HG02885 (cell line): ENCODE measurements at regions not wholly inside any gene's neighbourhood (a gene's known extent, or its start where the extent isn't known, plus 50 kb on each side); places are given as distances from the start of the nearest gene placed in this dataset.

Source experiments
- ATAC-seq: cut with Tn5 transposase; IDR thresholded peaks from one replicate; pipeline ENCODE4 v1.9.1; 2021; ENCODE audit warnings: mild to moderate bottlenecking; ENCODE audit not compliant: unreplicated experiment, poor library complexity

DNA sequence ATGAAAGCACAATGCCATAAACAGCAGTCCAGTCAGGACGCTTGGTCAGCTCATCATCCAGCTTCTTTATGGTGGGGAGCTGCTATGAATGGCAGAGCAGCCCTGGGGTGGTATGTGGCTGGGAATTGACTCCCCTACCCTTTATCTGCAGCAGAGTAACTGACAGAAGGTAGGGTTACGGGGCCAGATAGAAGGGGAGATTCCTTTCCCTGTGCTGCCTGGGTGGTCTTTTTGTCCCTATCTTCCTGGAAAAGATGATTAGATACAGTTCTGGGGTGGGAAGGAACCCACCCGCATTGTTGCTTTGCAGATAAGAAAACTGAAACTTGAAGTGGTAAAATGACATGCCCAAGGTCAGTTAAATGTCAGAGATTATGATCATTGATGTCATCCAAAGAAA lies 405.5 kb downstream of the ARHGEF28 start:
- ATAC-seq: no peak

DNA sequence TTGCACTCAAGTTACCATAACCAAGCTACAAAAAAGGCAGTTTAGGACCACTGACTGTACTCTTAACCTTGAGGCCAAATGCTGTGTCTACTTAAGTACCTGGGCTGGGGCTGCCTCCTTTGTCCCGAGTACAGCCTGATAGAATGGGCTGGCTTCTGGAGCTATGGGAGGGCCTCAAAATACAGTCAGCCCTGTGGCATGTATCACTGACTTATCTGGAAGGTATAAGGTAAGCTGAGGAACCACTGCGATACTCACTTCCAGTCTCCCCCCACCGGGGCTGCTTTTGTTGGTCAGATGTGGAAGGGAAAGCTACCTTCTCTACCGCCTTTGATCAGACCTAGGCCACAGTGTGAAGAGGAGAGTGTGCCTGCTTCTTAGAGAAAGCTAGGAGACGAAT lies 404.8 kb downstream of the ARHGEF28 start:
- no peak for ATAC-seq

DNA sequence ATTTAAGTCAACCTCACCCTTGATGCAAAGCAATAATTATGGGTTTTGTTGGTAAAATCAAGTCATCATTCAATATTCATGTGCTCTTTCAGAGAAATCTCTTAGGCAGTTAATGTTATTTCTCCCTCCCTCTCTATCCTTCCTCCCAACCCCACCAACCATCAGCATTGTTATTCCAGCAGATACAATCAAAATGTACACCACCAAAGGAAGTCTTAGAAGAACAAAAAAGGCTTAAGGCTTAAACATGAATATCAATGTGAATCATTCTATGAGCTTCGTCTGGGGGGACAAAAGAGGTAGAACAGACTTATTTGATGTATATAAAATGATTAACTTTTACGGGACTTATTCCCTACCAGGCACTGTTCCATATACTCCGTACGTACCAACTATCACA lies 404.4 kb downstream of the ARHGEF28 start:
- ATAC-seq: no peak

DNA sequence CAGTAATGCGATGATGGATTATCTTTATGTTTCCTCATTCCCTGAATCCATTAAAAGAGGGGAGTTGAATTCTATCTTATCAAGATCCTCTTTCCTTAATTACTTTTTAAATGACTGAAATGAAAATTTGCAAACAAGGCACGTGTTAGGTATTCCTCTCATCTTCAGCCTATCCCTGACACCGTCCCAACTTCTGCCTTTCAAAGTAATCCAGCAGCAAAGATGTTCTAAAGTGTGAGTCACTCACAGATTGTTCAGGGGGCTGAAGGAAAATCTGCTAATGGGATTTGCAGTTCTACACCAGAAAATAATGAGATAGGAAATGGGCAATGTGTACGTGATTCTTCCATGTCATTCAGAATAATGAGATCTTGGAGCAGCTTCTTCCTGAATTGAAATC lies 403.0 kb downstream of the ARHGEF28 start:
- no peak for ATAC-seq

DNA sequence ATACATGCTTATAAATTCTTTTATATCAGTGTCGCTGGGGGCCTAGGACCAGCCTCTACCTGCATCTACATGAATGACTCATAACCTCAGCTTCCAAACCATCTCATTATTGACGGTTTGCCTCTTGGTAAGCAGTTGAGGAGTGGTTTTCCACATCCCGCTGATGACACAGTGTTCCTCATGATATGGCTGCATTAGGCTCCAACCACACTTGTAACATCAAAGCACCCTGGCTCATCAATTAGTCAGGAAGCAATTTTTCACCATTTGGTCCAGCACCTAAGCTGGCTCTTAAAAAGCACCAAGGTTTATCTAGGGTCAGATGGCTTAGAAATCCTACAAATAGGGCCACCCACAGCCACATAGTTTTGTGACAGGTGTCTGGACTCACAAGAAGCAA lies 402.4 kb downstream of the ARHGEF28 start:
- ATAC-seq: no peak

DNA sequence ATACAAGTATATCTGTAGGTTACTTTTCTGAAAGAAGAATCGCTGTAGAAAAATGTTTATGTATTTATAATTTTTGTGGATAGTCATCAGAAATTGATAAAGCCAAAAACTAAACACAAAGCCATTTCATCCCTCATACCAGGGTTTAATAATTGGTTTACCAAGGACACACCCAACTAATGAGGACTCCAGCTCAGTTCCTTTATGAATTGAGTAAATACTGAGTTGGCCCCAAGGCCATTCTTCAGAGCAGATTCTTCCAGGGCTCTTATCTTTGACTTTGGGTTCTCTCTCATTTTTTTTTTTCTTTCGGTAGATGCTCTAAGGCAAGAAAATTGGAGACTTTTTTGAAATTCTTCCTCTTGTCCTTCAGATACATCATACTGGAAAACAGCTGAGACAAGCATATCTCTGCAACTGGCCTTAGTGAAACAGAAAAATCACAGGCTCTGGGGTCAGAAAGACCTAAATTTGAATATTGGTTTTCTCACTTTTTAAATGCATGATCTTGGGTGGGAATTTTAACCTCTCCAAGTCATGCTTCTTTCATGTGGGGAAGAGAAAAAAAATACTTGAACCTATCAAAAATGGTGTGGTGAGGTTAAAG lies 401.8 kb downstream of the ARHGEF28 start:
- no peak for ATAC-seq

DNA sequence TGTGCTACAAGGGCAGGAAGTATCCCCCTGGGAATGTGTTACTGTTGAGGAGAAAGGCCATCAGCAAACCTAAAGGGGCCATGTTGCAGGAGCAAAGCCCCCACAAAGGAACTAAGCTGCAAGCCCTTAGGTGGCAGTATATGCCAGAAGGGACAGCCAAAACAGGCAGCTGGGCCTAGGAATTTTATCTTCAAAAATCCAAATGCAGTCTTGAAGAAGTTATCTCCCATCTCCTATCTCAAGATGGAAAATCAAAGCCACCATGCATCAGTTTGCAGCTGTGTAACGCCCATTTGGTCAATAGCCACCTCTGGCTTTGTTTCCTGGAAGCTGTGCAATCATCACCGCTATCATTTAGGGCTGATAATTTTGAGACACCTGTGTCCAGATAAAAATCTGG lies 400.3 kb downstream of the ARHGEF28 start:
- ATAC-seq: no peak

DNA sequence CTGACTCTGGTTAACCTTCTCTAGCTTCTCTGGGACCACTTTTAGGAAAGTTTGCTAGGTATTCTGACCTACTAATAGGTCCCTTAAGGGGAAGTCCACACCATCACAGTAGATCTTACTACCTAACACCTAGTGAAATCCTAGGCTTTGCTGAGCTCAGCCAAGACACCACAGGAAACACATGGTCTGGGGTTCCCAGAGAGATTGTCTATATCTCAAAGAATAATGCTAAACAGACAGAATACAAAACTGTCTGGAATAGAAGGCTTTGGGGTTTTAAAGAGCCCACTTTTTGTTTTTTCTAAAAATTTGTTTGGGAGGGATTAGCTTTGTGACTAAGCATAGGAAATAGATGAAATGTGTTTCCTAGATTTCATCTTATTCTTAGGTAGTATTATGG lies 395.1 kb downstream of the ARHGEF28 start:
- no peak for ATAC-seq

DNA sequence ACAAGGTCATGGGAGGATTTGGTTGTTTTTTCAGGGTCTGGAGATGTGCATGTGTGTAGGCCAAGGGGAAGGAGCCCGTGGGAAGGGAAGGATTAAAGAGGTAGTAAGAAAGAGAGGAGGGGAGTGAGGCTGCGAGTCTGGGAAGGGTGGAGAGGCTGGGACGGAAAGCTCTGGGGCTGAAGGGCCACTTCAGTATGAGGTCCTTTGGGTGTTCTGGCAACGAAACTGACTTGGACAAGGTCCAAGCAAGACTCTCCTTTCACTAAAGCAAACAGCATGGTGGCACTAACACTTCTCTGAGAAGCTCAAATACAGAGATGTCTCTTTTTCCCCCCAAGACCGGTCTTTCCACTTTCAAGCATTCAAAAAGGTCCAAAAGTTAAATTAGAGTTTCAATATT lies 394.5 kb downstream of the ARHGEF28 start:
- no peak for ATAC-seq

DNA sequence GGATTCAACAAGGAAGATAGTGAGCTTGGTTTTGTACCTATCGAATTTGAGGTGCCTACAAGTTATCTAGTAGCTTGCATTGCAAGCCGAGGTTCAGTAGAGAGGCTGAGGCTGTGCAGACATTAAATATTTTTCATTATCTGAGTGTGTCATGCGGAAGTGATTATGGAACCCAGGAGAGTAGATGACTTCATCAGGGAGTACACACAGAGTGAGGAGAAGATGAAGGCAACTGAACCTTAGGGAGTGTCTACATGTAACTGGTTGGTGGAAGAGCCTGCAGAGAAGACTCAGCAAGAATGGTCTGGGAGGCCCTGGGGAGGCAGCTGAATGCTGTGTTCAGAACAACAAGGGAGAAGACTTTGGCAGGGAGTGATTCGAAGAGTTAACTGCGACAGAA lies 393.9 kb downstream of the ARHGEF28 start:
- ATAC-seq: no peak

DNA sequence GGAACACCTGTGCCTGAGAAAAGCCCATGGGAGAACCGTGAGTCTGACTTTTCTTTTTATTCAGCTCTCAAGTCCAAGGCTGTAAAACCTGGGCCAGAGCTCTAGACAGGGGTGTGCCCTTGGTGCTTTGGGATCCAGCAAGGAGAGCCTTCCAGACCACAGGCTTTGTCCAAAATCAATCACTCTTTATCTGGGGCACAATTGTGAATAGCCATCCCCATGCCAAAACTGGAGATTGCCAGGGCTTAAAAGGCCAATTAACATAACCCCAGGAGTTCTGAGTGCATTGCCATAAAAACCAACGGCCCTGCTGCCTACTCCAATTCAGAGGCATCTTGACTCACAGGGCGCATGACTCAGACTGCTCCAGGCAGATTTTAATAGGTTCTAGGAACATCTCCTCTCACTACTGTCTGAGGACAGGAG lies 391.8 kb downstream of the ARHGEF28 start:
- no peak for ATAC-seq

DNA sequence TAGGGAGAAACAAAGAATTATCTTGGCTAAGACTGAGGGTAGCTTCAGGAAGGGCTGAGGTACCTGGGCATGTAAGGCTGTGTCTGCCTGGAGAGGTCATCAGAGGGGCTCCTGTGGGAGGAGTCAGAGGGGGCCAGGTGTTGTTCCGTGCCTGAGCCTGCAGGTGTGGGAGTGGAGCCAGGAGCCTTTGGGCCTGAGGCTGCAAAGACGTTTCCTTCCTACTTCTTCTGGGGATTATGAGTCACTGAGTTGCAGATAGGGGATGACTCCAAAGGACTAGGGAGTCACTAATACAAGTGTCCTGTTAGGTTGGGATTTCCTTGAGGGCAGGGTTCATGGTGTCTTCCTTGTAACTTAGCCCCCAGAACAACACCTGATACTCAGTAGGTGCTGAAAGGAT lies 391.1 kb downstream of the ARHGEF28 start:
- no peak for ATAC-seq

DNA sequence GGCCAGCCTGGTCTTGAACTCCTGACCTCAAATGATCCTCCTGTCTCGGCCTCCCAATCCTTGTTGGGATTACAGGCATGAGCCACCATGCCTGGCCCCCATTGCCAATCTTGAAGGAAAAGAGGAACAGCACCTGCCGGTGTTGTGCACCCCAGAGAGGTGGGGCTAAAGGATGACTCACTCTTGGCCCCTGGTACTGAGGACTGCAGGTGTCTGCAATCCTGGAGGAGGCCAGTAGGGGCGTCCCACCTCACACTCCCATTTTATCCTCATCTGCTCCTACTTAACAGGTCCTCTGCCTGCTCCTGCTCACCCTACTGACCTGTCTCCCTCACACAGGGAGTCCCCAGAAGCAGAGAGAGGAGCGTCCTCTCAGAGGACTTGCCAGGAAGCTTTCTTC lies 390.4 kb downstream of the ARHGEF28 start:
- ATAC-seq: no peak

DNA sequence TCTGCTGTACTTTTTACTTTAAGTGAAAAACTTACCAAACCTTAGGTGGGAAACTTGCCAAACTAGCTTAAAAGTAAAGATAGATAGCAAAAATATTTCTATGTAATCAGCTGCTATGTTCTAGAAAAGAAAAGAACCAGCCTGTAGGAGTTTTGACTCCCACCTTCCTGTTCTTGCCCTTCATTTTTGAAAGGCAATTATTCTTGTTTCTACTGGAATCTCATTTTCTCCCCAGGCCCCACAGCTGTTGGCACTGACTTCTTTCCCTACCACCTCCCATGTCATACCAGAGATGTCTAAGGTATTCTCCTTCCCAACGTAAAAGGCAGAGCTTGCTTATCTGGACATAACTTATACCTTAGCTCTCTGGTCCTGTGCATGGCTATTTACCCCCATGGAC lies 389.7 kb downstream of the ARHGEF28 start:
- no peak for ATAC-seq

DNA sequence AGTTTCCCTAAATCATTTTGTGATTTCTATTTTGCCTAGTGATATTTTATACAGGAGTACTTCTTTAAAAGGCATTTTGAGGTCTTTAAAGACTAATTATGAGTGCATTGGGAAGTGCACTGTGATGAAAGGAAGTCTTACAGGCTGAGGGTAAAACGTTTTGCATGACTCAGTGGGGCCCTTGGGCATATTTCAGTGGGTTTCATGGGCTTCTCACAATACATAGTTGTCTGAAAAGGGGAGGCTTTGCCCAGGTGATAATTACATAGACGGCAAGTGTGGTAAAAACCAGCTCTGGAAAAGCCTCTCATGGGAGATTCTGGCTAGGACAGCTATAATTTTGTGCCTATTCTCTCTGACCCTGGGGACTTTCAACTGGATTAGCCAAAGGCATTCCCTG lies 387.2 kb downstream of the ARHGEF28 start:
- no peak for ATAC-seq

DNA sequence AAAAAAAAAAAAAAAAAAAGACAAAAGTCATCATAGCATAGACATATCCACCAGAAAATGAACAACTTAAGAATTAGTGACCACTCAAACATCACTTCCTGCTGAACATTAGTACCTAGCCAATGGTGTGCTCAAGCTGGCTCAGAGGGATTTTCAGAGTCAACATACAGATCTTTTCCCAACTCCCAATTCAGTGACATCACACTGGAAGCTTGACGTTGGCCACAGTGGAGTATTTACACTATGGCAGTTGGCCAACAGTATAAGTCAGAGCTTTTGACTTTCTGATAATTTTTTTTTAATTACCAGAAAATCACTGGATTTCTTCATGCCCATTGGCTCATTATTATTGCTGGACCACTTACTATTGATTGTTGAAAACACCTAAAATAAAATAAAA lies 383.5 kb downstream of the ARHGEF28 start:
- no peak for ATAC-seq

DNA sequence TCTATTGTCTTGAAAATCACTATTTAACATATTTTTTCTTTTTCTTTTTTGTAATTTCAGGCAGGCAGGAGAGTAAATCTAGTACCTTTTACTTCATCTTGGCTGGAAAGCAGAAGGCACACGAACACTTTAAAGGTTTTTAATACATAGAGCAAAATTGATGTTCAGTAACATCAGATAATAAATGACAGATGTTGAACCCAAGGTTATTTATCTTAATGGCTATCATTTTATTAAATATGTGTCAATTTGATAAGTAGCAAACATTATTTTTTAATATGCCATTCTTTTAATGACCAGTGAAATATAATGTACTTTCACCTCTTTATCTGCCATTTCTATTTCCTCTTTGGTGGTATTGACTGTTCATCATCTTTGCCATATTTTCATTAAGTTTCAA lies 381.2 kb downstream of the ARHGEF28 start:
- ATAC-seq: no peak

DNA sequence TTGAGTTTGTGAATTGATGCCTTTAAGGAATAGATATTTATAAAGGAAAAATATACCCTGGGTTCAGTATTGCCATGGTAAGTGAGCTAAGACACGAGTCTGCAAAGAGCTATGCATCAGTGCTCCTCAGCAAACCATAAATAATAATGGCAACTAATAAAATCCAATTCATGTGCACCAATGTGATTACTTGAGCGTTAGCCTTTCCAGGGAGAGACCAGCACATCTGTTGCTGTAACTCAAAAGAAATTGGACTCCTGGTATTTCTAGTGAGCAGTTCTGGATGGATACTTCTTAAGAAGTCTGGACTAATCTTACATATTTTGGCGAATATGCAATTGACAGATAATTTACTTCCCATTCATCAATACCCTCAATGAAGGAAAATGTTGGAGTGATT lies 373.3 kb downstream of the ARHGEF28 start:
- no peak for ATAC-seq

DNA sequence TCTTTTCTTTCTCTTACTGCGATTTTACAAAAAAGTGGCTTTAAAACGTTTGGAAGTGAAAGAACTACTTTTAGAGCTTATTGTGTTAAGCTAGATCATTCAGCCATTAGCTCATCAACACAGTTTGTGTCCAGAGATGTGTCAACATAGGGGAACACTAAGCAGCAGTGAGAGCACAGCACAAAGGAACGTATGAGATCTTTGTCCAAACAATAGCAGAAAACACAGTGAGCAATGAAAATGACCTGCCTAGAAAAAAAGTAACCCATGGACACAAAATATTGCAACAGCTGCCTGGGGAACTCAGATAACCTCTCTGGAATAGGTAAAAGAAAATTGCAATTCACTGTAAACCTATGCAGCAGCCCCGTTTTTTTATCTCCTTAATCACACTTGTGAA lies 372.5 kb downstream of the ARHGEF28 start:
- ATAC-seq: no peak

DNA sequence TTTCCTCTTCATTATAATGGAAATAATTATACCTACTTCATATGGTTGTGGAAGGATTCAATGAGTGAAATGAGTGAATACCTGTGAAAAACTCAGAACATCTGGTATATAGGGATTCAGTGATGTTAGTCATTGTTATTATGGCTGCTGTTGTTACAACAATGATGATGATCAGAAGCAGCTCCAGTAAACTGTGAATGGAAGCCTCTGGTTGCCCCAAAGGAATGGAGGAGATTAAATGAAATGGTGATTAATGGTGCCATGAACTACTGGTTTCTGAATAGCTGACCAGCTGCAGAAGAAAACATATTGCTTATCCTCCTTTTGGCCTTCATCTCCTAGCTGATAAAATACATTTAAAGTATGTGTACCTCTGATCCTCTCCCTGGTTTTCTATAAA lies 372.0 kb downstream of the ARHGEF28 start:
- no peak for ATAC-seq

DNA sequence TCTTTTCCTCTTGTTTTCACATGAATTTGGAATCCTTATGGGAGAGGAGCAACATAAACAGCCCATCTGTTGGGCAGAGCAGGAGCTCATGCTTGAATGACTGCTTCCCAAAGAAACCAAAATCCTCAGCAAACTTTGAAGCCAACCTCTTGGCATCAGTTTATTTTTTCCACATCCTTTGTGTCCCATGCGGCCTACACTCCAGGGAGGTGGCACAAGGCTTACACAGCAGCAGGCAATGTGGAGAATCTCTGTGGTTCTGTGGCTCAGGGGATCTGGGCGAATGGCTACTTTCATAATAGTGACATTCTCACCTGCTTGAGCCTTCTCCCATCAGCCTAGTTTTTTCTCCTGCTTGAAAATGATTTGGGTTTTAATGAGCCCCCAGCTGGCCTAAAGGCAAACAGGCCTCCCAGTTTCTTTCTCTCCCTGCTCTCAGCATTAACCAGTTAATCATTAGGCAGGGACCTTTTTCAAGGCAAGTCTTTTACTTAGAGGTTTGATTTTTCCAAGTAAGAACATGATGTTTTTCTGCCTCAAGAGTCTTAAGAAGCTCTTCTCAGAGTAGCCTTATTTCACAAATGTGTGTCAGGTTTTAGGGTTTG lies 370.3 kb downstream of the ARHGEF28 start:
- no peak for ATAC-seq

DNA sequence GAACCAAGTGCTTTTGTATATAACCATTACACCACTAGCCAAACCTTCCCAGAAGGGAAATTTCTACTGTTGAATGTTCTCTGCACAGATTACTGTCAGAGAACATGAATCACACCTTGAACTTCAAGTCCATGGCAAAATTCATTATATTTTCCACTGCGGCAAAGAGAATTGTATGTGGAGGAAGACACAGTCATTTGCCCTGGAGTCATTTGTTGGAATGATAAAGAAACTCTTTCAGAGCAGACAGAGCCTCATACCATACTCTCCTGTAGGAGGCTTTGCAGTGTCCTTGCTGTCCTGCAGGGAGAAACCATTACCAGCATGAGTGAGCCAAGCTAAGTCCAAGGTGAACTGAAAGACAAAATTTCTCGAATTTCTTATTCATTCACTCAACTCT lies 369.0 kb downstream of the ARHGEF28 start:
- ATAC-seq: no peak
